Ovary (tissue), 7 donors: ENCODE measurements at regions not wholly inside any gene's neighbourhood (a gene's known extent, or its start where the extent isn't known, plus 50 kb on each side); places are given as distances from the start of the nearest gene placed in this dataset.
A peak's percentile ranks its signal among the peaks of the same experiment; 100 is the strongest.

ENCODE experiments used
- DNase-seq, 5 donors: peaks; one replicate each; pipeline ENCODE4 v3.0.0-alpha.2; 2019 to 2020
- H3K27ac ChIP-seq, 2 donors: fragments of 200-600 bp; one replicate each; pipeline versions ENCODE4 v1.5.1 to v1.8.0; 2019 to 2022
- H3K27me3 ChIP-seq: fragments of 200-600 bp; one replicate; pipeline ENCODE4 v1.8.0; 2022
- H3K36me3 ChIP-seq: fragments of 200-600 bp; sonication (generic); one replicate; pipeline ENCODE4 v1.5.1; 2019
- H3K4me1 ChIP-seq: one replicate; pipeline ENCODE4 v1.8.1; 2013; ENCODE audit warnings: mild to moderate bottlenecking, moderate library complexity; ENCODE audit not compliant: insufficient read depth
- H3K4me3 ChIP-seq: fragments of 200-600 bp; sonication (generic); one replicate; pipeline ENCODE4 v1.5.1; 2017
- H3K9me3 ChIP-seq, 2 donors: fragments of 200-600 bp in 1 of 2; sonication (generic) in 1 of 2; one replicate each; pipeline versions ENCODE4 v1.5.1 to v1.8.1; 2013 to 2019; ENCODE audit warnings: mild to moderate bottlenecking in 1 of 2, moderate library complexity in 1 of 2
- EP300 ChIP-seq: sonication (generic); formaldehyde crosslinking; IDR thresholded peaks from one replicate; pipeline ENCODE4 v1.6.1; 2017; ENCODE audit warnings: antibody characterized with exemption
- POLR2A ChIP-seq: fragments of 450-650 bp; IDR thresholded peaks from one replicate; pipeline ENCODE4 v1.6.1; 2017; ENCODE audit warnings: antibody characterized with exemption, mild to moderate bottlenecking, moderate library complexity
- WGBS, 3 donors: extraction: QIAGEN DNeasy Blood & Tissue Kit in 1 of 3; methylation state at CpG; one replicate each; pipeline versions ENCODE4 v1.1.5 to v1.1.7; 2013 to 2017; 5-methylcytosine and 5-hydroxymethylcytosine counted together
- intact Hi-C, 4 donors: fragments of 100-400 bp; cut with DNase I; formaldehyde crosslinking; loops; one replicate each; pipeline versions ENCODE4 v1.11.0 to v1.15.1; 2022 to 2023
- TF ChIP-seq, protein P1 (sequence below), 3 donors: fragments of 450-650 bp in 2 of 3; fragments of 200-600 bp in 1 of 3; IDR thresholded peaks; one replicate each; pipeline versions ENCODE4 v1.5.1 to v1.8.0; 2016 to 2022; ENCODE audit warnings: antibody characterized with exemption in 3 of 3, mild to moderate bottlenecking in 1 of 3
- donor health status: DM: no; HTN: no; CAD: no; lungs with moderate emphysema.
- donor health status: DM: no; HTN: no; CAD: no.
- donor health status: Bipolar disorder and iron deficiency.
- donor health status: DM: no; HTN: no; CAD: no.
- donor health status: DM: yes; HTN: yes; CAD: no.

DNA sequence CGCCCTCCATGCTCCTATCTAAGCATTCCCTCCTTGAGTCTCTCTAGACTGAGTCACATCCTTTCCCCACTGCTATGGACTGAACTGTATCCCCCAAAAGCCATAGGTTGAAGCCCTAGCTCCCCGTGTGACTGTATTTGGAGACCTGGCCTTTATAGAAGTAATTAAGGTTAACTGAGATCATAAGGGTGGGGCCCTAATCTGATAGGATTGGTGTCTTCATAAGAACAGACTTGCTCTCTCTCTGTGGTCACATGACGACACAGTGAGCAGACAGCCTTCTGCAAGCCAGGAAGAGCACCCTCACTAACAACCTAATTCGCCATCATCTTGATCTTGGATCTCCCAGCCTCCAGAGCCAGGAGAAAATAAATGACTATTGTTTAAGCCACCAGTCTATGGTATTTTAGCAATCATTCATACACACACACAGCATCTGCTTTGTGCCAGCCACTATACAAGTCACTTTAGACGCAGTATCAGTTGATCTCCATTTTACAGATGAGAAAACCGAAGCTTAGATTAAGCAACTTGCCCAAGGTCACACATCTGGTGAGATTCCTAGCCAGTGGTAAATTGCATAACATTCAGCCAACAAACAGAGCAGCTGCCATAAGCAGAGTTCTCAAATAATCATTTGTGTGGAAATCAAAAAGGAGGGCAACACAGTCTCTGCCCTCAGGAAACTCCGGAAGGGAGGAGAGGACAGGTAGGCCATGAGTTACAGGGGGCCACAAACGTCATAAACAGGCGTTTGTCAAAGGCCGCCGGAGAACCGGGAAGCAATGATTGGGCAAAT, 66.3 kb upstream of the HES1 start:
- H3K9me3 ChIP-seq = no peaks in the 10 kb centered on the region
- intact Hi-C loops = loop anchor here in 3 of 4 donors (10.0 kb wide), 2 partner anchors 65 to 245 kb away; partner anchors contain the start of gene HES1 (in 2 of the 3)
- 82 to 90% (median 88%) methylated on average over 12 of the region's 12 CpGs for WGBS, 3 donors
- H3K36me3 ChIP-seq = no peaks in the 10 kb centered on the region
- no peak for TF ChIP-seq POLR2A
- no peak for TF ChIP-seq EP300
- TF ChIP-seq, protein P1, sequence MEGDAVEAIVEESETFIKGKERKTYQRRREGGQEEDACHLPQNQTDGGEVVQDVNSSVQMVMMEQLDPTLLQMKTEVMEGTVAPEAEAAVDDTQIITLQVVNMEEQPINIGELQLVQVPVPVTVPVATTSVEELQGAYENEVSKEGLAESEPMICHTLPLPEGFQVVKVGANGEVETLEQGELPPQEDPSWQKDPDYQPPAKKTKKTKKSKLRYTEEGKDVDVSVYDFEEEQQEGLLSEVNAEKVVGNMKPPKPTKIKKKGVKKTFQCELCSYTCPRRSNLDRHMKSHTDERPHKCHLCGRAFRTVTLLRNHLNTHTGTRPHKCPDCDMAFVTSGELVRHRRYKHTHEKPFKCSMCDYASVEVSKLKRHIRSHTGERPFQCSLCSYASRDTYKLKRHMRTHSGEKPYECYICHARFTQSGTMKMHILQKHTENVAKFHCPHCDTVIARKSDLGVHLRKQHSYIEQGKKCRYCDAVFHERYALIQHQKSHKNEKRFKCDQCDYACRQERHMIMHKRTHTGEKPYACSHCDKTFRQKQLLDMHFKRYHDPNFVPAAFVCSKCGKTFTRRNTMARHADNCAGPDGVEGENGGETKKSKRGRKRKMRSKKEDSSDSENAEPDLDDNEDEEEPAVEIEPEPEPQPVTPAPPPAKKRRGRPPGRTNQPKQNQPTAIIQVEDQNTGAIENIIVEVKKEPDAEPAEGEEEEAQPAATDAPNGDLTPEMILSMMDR (IDR thresholded peaks at IDR 0.05) = no peak
- no peak for DNase-seq
- peaks cover 7% of the 10 kb centered on the region for H3K4me1 ChIP-seq
- H3K4me3 ChIP-seq = no peak overlapping the region
- no peak overlapping the region for H3K27ac ChIP-seq
- no peaks in the 10 kb centered on the region for H3K27me3 ChIP-seq

DNA sequence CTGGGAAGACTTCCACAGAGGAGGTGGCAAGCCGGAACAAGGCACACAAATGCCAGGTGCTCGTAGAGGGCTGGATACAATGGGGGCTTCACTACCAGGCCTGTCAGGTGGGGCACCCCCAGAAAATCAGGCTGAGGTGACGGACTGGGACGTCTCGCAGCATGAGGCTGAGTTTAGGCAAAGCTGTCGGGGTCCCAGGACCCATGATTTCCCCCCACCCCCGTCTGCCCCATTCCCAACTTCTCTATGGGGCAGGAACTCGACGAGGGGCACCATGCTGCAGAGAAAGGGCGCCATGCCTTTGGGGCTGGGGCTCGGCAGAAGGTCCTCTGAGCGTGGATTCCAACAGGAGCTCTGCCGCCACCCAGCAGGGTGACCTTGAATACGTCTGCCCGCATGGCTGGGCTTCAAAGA, 65.7 kb upstream of the HES1 start:
- Histone ChIP-seq H3K36me3 (no peaks in the 10 kb centered on the region), H3K9me3 (no peaks in the 10 kb centered on the region), H3K27ac (no peak overlapping the region), H3K4me1 (peaks cover 7% of the 10 kb centered on the region), H3K27me3 (no peaks in the 10 kb centered on the region), H3K4me3 (no peak overlapping the region)
- DNase-seq = no peak
- 55 to 62% (median 62%) methylated on average over 15 of the region's 15 CpGs for WGBS, 3 donors
- no peak for TF ChIP-seq EP300
- intact Hi-C loops = loop anchor here in 3 of 4 donors (10.0 kb wide), 2 partner anchors 65 to 245 kb away; partner anchors contain the start of gene HES1 (in 2 of the 3)

DNA sequence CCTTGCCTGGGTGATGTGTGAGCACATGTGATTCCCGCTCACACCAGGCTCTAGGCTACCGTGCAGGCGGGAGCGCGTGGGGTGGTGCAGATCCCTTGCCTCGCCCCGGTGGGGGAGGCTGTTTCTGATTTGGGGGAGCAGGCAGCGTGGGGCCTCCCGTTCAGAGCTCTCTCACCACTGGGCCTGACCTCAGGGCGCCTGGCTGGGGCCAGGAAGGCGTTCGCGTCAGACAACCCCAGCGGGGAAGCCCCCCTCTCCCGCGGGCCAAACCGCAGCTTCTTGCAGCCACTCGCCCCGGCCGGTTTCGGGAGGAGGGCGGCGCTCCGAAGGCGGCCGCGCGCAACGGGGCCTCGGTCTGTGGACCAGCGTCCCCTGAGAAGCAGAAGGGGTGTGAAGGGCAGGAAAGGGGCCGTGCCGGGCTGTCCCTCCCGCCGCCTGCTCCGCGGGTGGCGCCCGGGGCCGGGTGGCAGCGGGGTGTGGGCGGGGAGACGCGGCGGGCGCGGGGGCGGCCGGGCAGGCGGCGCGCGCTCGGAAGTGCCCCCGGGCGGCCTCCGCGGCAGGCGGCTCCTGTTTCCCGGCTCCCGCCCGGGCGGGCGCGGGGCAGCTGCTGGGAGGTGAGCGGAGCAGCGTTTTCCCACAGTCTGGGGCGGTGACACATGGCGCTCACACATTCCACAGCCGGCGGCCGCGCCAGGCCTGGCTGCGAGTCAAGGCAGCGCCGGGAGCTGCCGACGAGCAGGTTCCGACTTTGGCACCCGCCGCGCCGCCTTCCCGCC, 65.1 kb upstream of the HES1 start:
- H3K27ac ChIP-seq = peak overlapping the region in 1 of 2 donors; percentile 56
- peak; percentile 71 to 84 (median 83) for DNase-seq
- 0 to 1% (median 0%) methylated on average over 66 to 84 of the region's 84 CpGs for WGBS, 3 donors
- no peaks in the 10 kb centered on the region for H3K27me3 ChIP-seq
- H3K4me3 ChIP-seq = peak overlapping the region; percentile 36
- peaks cover 7% of the 10 kb centered on the region for H3K4me1 ChIP-seq
- TF ChIP-seq, protein P1 (IDR thresholded peaks at IDR 0.05) = no peak
- TF ChIP-seq POLR2A = peak; percentile 14
- no peaks in the 10 kb centered on the region for H3K36me3 ChIP-seq
- H3K9me3 ChIP-seq = no peaks in the 10 kb centered on the region
- intact Hi-C loops = loop anchor here in 3 of 4 donors (10.0 kb wide), 2 partner anchors 64 to 244 kb away; partner anchors contain the start of gene HES1 (in 2 of the 3)

DNA sequence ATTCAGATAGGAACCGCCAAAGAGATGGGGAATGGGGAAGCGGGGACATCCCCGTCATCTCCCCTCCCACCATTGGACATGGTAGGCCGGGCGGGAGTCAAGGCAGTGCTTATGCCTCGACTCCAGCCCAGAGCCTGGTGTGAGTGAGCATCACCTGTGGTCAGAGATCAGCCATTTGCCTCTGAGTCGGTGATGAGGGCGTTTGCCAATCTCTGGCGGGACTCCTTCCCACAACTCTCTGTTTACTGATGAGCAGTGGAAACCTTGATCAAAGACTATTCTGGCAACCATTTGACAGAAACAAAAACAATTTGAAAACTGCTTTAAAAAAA, 63.9 kb upstream of the HES1 start:
- TF ChIP-seq EP300 (no peak), POLR2A (no peak)
- TF ChIP-seq, protein P1 (IDR thresholded peaks at IDR 0.05) = no peak
- intact Hi-C loops = loop anchor here in 3 of 4 donors (10.0 kb wide), 2 partner anchors 63 to 243 kb away; partner anchors contain the start of gene HES1 (in 2 of the 3)
- 81 to 86% (median 85%) methylated on average over 9 of the region's 9 CpGs for WGBS, 3 donors

More for the DNA sequence above, 63.9 kb upstream of the HES1 start:
- no peak overlapping the region for H3K27ac ChIP-seq
- H3K4me3 ChIP-seq = no peak overlapping the region
- H3K4me1 ChIP-seq = peaks cover 8% of the 10 kb centered on the region
- H3K9me3 ChIP-seq = no peaks in the 10 kb centered on the region
- no peaks in the 10 kb centered on the region for H3K27me3 ChIP-seq
- H3K36me3 ChIP-seq = no peaks in the 10 kb centered on the region
- DNase-seq = no peak
